ENCODE measurements at regions not wholly inside any gene's neighbourhood (a gene's known extent, or its start where the extent isn't known, plus 50 kb on each side); places are given as distances from the start of the nearest gene placed in this dataset.

DNA sequence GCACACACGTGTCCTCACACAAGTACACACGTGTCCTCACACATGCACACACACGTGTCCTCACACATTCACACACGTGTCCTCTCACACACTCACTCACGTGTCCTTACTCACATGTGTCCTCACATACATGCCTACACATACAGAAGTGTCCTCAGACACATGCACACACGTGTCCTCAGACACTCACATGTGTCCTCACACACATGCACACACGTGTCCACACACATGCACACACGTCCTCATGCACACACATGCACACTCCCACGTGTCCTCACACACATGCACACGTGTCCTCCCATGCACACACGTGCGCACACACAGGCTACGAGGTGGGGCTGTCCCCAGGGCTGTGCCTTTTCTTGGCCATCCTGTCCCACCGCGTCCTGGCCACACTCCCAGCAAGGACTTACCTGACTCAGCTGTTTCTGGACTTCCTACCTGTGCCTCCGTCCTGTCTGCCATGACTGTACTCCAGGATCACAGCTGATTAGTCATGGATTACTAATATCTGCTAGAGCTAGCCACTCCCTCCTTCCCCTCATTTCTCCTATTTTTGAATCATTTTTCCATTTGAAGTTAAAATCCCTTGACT, 990.2 kb downstream of the BRD1 start:
- no peaks in the 10 kb centered on the region for H3K27me3 ChIP-seq (ENCODE audit: insufficient read depth, low read length)
- H3K4me3 ChIP-seq (ENCODE audit: low read length) = no peak overlapping the region
- no peaks in the 10 kb centered on the region for H3K4me1 ChIP-seq (ENCODE audit: insufficient read depth, low read length)
- H3K9me3 ChIP-seq (ENCODE audit: low read depth, low read length) = no peaks in the 10 kb centered on the region

DNA sequence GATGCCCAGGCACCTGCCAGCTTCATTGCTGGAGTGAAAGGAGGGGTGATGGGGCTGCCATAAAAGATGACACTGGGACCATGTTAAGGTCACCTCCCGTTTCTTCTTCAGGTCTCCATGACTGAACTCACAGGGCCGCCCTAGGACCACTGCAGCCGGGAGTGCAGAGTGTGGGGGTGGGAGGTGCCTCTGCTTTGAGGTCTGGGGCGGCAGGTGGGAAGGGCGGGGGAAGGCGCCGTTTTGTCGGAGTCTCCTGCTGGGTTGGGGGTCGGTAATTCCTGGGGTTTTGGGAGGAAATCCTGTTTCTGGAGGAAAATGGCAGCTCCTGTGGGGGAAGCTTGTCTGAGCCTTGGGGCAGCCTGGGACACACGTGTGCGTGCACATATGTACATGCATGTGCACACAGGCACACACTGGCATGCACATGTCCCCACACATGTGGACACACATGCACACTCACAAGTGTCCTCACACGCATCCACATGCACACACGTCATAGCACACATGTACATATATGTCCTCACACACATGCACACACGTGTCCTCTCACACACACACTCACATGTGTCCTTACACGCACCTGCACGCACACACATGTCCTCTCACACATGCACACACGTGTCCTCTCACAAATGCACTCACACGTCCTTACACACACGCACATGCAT, 990.9 kb downstream of the BRD1 start:
- Histone ChIP-seq H3K4me3 (ENCODE audit: low read length) (no peak overlapping the region), H3K4me1 (ENCODE audit: insufficient read depth, low read length) (no peaks in the 10 kb centered on the region), H3K9me3 (ENCODE audit: low read depth, low read length) (no peaks in the 10 kb centered on the region), H3K27me3 (ENCODE audit: insufficient read depth, low read length) (no peaks in the 10 kb centered on the region)

DNA sequence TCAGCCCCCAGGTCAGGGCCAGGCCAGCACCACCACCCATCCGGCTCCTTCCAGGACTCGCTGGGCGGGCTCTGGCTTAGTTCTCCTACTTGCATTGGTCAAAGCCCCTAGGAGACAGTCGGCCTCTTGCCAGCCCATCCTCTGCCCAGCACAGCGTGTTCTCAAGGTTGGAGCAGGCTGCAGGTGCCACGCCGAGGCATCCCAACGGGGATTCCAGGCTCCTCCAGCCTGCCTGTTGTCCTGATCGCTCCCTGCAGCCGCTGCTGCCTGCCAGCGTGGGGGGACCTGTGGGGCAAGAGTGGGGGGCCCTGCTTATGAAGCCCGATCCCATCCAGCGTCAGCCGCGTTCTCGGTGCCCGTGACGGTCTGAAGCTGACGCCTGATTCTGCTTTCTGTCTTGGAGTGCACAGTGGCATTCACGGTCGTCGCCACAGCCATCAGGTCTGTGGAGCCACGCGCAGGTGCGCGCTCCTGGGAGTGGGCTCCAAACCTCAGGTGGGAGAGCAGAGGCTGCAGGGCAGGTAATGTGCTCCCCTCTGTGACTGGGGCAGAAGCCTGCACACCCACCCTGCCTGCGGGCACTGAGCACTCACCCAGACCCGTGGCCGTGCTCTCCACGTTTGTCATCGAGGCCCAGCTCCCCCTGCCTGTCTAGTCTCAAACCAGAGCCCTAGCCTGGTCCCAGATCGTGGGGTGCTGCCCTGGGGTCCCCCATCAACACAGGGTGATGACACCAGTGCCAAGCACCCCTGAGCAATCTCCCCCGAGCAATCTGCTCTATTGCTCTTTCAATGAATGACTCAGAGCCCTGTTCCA, 991.6 kb downstream of the BRD1 start:
- Histone ChIP-seq H3K9me3 (ENCODE audit: low read depth, low read length) (no peaks in the 10 kb centered on the region), H3K4me3 (ENCODE audit: low read length) (no peak overlapping the region), H3K4me1 (ENCODE audit: insufficient read depth, low read length) (no peaks in the 10 kb centered on the region), H3K27me3 (ENCODE audit: insufficient read depth, low read length) (no peaks in the 10 kb centered on the region)

DNA sequence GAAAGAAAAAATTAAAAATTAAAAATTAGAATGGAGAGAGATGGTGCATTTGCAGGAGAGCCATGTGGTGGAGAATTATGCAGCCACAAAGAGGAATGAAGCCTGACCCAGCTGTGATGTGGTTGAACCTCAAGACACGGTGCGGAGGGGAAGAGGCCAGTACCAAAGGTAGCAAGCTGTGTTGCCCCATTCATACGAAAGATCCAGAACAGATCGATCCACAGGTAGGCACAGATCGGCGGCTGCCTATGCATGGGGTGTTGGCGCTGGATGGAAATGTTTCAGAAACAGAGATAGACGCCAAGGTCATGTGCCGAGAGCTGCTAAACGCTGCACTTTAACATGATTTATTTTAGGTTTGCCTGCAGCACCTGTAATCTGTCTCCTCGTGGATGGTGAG, 992.3 kb downstream of the BRD1 start:
- H3K9me3 ChIP-seq (ENCODE audit: low read depth, low read length) = no peaks in the 10 kb centered on the region
- H3K4me1 ChIP-seq (ENCODE audit: insufficient read depth, low read length) = no peaks in the 10 kb centered on the region
- no peak overlapping the region for H3K4me3 ChIP-seq (ENCODE audit: low read length)
- H3K27me3 ChIP-seq (ENCODE audit: insufficient read depth, low read length) = no peaks in the 10 kb centered on the region

DNA sequence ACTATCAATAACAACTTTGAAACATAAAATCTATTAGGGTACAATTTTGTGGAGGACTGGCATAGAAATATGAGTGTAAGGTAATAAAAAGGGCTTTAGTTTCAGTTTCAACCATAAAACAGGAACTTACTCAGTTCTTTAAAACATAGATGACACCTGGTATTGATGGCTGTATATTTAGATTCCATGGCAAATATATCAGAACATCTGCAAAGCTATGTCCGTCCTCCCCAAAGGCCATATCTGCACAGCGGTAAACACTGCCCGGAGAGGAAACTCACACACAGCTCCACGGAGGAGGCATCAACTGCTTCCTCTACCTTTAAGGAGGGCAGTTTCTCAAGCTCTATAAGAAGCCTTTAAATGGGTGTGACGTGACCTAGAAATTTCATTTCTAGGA, 993.3 kb downstream of the BRD1 start:
- no peak overlapping the region for H3K4me3 ChIP-seq (ENCODE audit: low read length)
- no peaks in the 10 kb centered on the region for H3K27me3 ChIP-seq (ENCODE audit: insufficient read depth, low read length)
- no peaks in the 10 kb centered on the region for H3K4me1 ChIP-seq (ENCODE audit: insufficient read depth, low read length)
- no peaks in the 10 kb centered on the region for H3K9me3 ChIP-seq (ENCODE audit: low read depth, low read length)

DNA sequence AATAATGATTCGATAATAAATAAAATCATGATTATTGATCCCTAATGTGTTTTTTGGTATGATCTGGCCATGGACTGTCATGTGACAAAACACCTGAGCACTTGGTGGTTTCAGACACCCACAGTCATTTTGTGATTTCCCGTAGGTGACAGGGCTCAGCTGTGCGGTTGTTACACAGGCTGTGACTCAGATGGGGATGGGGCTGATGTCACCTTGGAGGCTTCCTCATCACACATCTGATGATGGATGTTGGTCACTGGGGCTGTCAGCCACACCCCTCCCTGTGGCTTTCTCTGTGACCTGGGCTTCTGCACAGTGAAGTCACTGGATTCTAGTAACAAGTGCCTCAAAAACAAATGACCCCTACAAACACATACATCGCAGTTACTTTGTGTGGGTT, 995.1 kb downstream of the BRD1 start:
- Histone ChIP-seq H3K9me3 (ENCODE audit: low read depth, low read length) (no peaks in the 10 kb centered on the region), H3K27me3 (ENCODE audit: insufficient read depth, low read length) (no peaks in the 10 kb centered on the region), H3K4me3 (ENCODE audit: low read length) (no peak overlapping the region), H3K4me1 (ENCODE audit: insufficient read depth, low read length) (no peaks in the 10 kb centered on the region)

DNA sequence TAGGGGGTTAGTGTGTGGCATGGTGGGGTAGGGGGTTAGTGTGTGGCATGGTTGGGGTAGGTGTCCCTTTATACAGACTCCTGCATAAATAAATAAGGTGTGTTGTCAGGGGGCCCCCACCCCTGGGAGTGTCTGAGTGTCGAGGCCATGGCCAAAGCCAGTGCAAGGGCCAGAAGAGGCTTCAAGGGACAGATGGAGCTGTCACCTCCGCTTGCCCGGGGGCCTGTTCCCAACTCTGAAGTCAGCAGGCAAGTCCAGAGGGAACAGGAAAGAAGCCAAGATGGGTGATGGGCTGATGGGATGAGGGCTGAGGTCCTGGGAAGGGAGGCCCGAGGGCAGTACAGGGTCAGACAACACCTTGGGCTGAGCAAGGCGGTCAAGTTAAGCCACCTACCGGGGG, 997.8 kb downstream of the BRD1 start:
- Histone ChIP-seq H3K4me3 (ENCODE audit: low read length) (no peak overlapping the region), H3K4me1 (ENCODE audit: insufficient read depth, low read length) (no peaks in the 10 kb centered on the region), H3K27me3 (ENCODE audit: insufficient read depth, low read length) (no peaks in the 10 kb centered on the region), H3K9me3 (ENCODE audit: low read depth, low read length) (no peaks in the 10 kb centered on the region)

DNA sequence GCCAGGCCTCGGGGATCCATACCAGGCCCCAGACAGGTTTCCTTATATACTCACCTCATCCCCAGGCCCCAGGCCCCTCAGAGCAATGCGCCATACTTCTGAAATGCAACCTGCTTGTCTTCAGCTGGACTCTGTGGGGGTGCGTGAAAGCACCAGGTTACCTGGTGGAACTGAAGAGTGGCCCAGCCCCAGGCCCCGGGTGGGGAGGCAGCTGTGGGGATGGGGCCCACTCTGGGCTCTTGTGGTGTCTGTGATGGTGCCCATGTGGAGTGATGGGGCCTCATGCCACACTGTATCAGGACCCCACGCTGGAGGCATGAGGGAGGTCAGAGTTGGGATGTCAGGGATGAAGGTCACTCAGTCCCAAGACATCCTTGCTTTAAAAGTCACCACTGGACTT, 999.0 kb downstream of the BRD1 start:
- Histone ChIP-seq H3K9me3 (ENCODE audit: low read depth, low read length) (no peaks in the 10 kb centered on the region), H3K27me3 (ENCODE audit: insufficient read depth, low read length) (no peaks in the 10 kb centered on the region), H3K4me3 (ENCODE audit: low read length) (no peak overlapping the region)

DNA sequence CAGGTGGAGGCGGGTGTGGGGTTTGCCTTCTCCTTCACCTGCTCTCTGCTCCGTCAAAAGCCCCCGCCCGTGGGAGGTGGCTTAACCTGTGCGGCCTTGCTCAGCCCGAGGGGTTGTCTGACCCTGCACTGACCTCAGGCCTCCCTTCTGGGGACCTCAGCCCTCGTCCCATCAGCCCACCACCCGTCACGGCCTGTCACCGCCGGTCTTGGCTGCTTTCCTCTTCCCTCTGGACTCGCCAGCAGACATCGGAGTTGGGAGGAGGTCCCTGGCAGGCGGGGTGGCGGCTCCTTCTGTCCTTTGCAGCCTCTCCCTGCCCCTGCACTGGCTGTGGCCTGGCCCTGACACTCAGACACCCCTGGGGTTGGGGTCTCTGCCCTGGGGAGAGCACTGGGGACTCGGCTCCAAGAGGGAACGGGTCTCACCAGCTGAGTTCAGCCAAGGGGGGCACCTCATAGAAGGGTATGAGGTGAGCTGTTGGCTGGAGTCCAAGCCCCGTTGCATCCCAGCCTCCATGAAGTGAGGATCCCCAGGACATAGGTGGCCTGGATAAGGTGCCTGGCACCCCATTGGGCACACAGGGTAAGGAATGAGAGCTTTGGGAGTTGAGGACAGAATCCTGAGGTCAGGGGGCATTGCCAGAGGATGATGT, 999.6 kb downstream of the BRD1 start:
- H3K4me3 ChIP-seq (ENCODE audit: low read length) = no peak overlapping the region
- H3K27me3 ChIP-seq (ENCODE audit: insufficient read depth, low read length) = no peaks in the 10 kb centered on the region
- no peaks in the 10 kb centered on the region for H3K4me1 ChIP-seq (ENCODE audit: insufficient read depth, low read length)
- H3K9me3 ChIP-seq (ENCODE audit: low read depth, low read length) = no peaks in the 10 kb centered on the region

More for the DNA sequence above, 999.0 kb downstream of the BRD1 start:
- H3K4me1 ChIP-seq (ENCODE audit: insufficient read depth, low read length) = no peaks in the 10 kb centered on the region

DNA sequence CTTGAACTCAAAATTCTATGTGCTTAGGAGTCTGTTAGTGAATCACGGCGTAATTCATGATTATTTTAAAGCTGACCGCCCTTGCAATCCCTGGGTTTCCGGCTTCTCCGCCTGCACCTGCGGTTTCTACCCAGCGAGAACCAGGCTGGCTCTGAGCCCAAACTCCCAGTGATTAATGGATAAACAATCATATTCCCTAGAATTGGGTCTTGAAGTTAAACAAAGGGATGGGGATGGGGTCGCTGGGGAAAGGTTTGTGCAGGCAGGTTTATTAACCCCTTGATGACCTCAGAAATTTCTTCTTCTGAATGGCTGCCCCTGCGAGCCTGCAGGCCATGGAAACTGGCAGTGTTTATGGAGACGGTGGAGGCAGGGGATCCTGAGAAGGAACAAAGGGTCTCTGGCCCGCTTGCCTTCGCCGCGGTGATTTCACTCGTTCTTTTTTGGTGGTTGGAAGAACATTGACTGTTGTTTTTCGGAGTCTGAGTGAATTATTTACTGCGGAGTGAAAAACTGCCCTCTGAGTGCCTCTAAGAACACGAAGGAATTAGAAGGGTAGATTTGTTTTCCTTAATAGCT, 1000.3 kb downstream of the BRD1 start:
- H3K4me1 ChIP-seq (ENCODE audit: insufficient read depth, low read length) = no peaks in the 10 kb centered on the region
- H3K4me3 ChIP-seq (ENCODE audit: low read length) = no peak overlapping the region
- no peaks in the 10 kb centered on the region for H3K27me3 ChIP-seq (ENCODE audit: insufficient read depth, low read length)
- H3K9me3 ChIP-seq (ENCODE audit: low read depth, low read length) = no peaks in the 10 kb centered on the region

DNA sequence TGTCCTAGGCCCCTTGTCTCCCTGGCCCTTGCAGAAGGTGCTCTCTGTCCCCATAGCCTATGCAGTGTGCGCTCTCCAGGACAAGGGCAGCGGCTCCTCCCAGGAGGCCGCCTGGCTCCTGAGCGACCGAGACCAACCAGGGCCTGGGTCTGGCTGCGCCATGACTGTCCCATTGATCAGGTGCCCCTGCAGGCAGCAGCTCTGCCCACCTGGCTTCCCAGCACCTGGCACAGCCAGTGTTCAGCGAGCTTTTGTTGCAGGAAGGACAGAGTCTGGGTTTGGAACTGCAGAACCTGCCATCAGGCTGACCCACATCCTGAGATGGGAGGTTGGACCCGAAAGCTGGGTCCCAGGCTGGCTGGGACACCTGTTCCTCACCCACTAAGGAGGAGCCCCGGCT, 1001.1 kb downstream of the BRD1 start:
- Histone ChIP-seq H3K4me1 (ENCODE audit: insufficient read depth, low read length) (no peaks in the 10 kb centered on the region), H3K4me3 (ENCODE audit: low read length) (no peak overlapping the region), H3K27me3 (ENCODE audit: insufficient read depth, low read length) (no peaks in the 10 kb centered on the region), H3K9me3 (ENCODE audit: low read depth, low read length) (no peaks in the 10 kb centered on the region)

DNA sequence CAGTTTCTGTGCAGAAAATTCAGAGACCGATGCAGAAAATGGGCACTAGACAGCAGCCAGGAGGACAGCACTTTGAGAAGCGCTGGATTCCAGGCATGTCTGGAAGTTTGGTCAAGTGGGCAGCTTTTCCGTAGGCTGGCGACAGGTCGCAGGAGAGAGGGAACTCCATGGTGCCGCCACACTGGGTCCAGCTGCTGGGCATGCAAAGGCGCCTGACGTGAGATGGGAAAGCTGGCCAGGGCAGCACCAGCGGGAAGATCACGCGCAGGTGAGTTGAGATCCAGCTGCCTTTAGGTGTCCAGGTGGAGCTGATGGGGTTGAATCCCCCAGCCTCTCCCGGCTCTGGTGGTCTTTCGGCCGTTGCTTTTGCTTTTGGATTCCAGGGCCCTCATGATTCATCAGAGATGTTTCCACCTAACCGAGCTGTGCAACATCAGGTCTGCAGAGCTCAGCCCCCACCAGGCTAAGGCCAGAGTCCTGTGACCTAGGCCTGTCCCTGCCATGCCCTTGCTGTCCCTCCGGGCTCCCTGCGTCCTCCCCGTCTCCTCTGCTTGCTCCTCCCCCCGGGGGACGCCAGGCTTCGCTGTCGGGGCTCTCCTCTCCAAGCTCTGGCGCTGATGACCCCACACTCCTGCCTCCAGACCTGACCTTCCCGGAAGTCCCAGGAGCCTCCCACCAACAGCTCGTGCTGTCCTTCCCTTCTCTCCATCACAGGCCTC, 1001.7 kb downstream of the BRD1 start:
- Histone ChIP-seq H3K4me1 (ENCODE audit: insufficient read depth, low read length) (no peaks in the 10 kb centered on the region), H3K27me3 (ENCODE audit: insufficient read depth, low read length) (no peaks in the 10 kb centered on the region), H3K4me3 (ENCODE audit: low read length) (no peak overlapping the region), H3K9me3 (ENCODE audit: low read depth, low read length) (no peaks in the 10 kb centered on the region)

DNA sequence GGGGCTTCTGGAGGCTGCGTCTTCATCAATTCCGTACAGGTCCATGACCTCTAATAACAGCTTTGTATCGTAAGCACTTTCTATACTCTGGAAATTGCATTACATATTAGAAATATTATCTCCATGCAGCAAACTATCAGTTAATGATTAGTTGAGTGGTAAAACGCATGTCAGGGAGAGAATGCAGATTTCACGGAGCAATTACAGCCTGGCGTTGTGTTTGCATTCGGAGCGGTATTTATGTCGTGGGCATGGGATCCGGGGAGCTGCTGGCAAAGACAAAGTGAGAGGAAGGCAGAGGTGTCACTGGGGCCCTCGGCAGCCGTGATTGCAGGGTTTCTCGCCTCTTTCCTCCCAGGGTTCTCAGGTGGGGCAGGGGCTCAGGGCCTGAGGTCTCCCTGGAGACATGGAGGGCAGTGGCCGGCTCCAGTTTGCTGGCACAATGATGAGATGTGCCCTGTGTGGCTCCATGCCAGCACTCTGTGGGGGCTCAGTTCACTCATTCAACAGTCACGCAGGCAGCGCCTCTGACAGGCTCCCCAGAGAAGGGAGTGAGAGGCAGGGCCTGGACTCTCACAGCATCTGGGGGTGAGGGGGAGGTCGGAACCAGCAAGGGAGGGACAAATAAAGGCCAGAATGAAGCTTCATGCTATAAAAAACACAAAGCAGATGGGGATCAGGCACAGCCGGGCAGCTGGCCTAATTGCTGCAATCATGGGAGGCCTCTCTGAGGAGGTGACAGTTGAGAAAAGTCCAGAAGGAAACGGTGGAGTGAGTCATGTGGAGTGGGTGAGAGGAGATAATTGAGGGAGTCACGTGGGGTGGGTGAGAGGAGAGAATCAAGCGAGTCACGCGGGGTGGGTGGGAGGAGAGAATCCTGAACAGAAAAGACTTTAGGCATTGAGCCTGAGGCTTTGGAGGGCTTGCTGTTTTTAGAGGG, 1002.7 kb downstream of the BRD1 start:
- no peaks in the 10 kb centered on the region for H3K4me1 ChIP-seq (ENCODE audit: insufficient read depth, low read length)
- no peak overlapping the region for H3K4me3 ChIP-seq (ENCODE audit: low read length)
- no peaks in the 10 kb centered on the region for H3K27me3 ChIP-seq (ENCODE audit: insufficient read depth, low read length)

DNA sequence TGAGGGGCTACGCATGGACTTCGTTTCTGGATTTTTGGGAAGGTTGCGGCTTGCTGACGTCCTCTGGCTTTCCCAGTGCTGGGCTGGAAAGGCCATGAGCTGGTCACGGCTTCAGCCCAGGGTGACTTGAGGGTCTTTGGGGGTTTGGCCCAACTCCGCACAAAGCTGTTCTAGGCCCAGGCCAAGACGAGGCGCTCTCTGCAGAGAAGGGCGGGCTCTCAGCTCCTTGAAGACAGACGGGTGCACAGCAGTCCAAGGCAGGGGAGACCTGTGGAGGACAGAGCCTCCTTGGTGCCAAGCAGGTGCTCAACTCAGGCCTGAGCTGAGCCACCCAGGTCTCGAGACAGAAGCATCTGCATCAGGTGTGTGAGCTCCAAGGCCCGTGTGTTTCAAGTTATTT, 1003.7 kb downstream of the BRD1 start:
- Histone ChIP-seq H3K4me1 (ENCODE audit: insufficient read depth, low read length) (no peaks in the 10 kb centered on the region), H3K9me3 (ENCODE audit: low read depth, low read length) (no peaks in the 10 kb centered on the region), H3K27me3 (ENCODE audit: insufficient read depth, low read length) (no peaks in the 10 kb centered on the region), H3K4me3 (ENCODE audit: low read length) (no peak overlapping the region)

More for the DNA sequence above, 1002.7 kb downstream of the BRD1 start:
- no peaks in the 10 kb centered on the region for H3K9me3 ChIP-seq (ENCODE audit: low read depth, low read length)

All from mononuclear cell (primary cell).